Left ventricle myocardium inferior (tissue), 1 donor: ENCODE measurements at regions not wholly inside any gene's neighbourhood (a gene's known extent, or its start where the extent isn't known, plus 50 kb on each side); places are given as distances from the start of the nearest gene placed in this dataset.

Experiments used
- DNase-seq: peaks from one replicate; pipeline ENCODE4 v3.0.0-alpha.2; 2020
- H3K27ac ChIP-seq: fragments of 200-600 bp; replicated peaks from 2 replicates; pipeline ENCODE4 v1.8.0; 2021
- H3K27me3 ChIP-seq: fragments of 200-600 bp; 2 replicates; pipeline ENCODE4 v1.8.0; 2021; ENCODE audit warnings: low read depth
- H3K36me3 ChIP-seq: fragments of 200-600 bp; 2 replicates; pipeline ENCODE4 v1.8.0; 2021
- H3K4me1 ChIP-seq: fragments of 200-600 bp; 2 replicates; pipeline ENCODE4 v1.8.0; 2021
- H3K4me3 ChIP-seq: fragments of 200-600 bp; 2 replicates; pipeline ENCODE4 v1.8.0; 2021; ENCODE audit warnings: mild to moderate bottlenecking, moderate library complexity
- H3K9me3 ChIP-seq: fragments of 200-600 bp; replicated peaks from 2 replicates; pipeline ENCODE4 v1.8.0; 2021
- CTCF ChIP-seq: fragments of 200-600 bp; IDR thresholded peaks from 2 replicates; pipeline ENCODE4 v1.8.0; 2021; ENCODE audit warnings: antibody characterized with exemption, mild to moderate bottlenecking, borderline replicate concordance
- intact Hi-C: fragments of 100-400 bp; cut with micrococcal nuclease; formaldehyde crosslinking; loops from one replicate; pipeline ENCODE4 v1.11.0; 2022
- donor health status: DM: no; HTN: yes; CAD: no; lungs with severe emphysema.

- Histone ChIP-seq H3K9me3 (peaks cover 7% of the 10 kb centered on the region), H3K4me1 (no peaks in the 10 kb centered on the region), H3K27ac (no peak overlapping the region), H3K36me3 (no peaks in the 10 kb centered on the region), H3K27me3 (no peaks in the 10 kb centered on the region), H3K4me3 (no peak overlapping the region)
- no peak for TF ChIP-seq CTCF
- intact Hi-C loops = no loop called here
- no peak for DNase-seq
These were observed 241.7 kb upstream of the SUCLG2 start for GRCh38 chr3:67896130-67896529.

- Histone ChIP-seq H3K4me1 (no peaks in the 10 kb centered on the region), H3K9me3 (peaks cover 22% of the 10 kb centered on the region), H3K36me3 (no peaks in the 10 kb centered on the region), H3K27ac (no peak overlapping the region), H3K4me3 (no peak overlapping the region), H3K27me3 (no peaks in the 10 kb centered on the region)
- DNase-seq = no peak
- no peak for TF ChIP-seq CTCF
- intact Hi-C loops = no loop called here
These were observed 240.1 kb upstream of the SUCLG2 start for GRCh38 chr3:67894510-67894909.

- intact Hi-C loops = no loop called here
- H3K4me3 ChIP-seq = no peak overlapping the region
- TF ChIP-seq CTCF = no peak
These were observed 229.9 kb upstream of the SUCLG2 start for GRCh38 chr3:67884345-67884744.

GRCh38 chr3:67883766-67884165 lies 229.4 kb upstream of the SUCLG2 start:
- peaks cover 6% of the 10 kb centered on the region for H3K9me3 ChIP-seq
- no peaks in the 10 kb centered on the region for H3K27me3 ChIP-seq
- no peak for DNase-seq
- H3K36me3 ChIP-seq = no peaks in the 10 kb centered on the region
- H3K27ac ChIP-seq = no peak overlapping the region
- H3K4me3 ChIP-seq = no peak overlapping the region
- H3K4me1 ChIP-seq = no peaks in the 10 kb centered on the region
- TF ChIP-seq CTCF = no peak
- intact Hi-C loops = no loop called here

More at GRCh38 chr3:67884345-67884744, 229.9 kb upstream of the SUCLG2 start:
- H3K36me3 ChIP-seq = no peaks in the 10 kb centered on the region
- H3K27me3 ChIP-seq = no peaks in the 10 kb centered on the region
- no peak for DNase-seq
- no peak overlapping the region for H3K27ac ChIP-seq
- H3K4me1 ChIP-seq = no peaks in the 10 kb centered on the region
- H3K9me3 ChIP-seq = peaks cover 12% of the 10 kb centered on the region

GRCh38 chr3:67882981-67883380 lies 228.6 kb upstream of the SUCLG2 start:
- Histone ChIP-seq H3K4me1 (no peaks in the 10 kb centered on the region), H3K9me3 (no peaks in the 10 kb centered on the region), H3K27me3 (no peaks in the 10 kb centered on the region), H3K36me3 (no peaks in the 10 kb centered on the region), H3K4me3 (no peak overlapping the region), H3K27ac (no peak overlapping the region)
- intact Hi-C loops = no loop called here
- DNase-seq = no peak
- TF ChIP-seq CTCF = no peak

GRCh38 chr3:67876261-67876660 lies 221.8 kb upstream of the SUCLG2 start:
- no peaks in the 10 kb centered on the region for H3K9me3 ChIP-seq
- no peak overlapping the region for H3K4me3 ChIP-seq
- H3K4me1 ChIP-seq = no peaks in the 10 kb centered on the region
- no peak for TF ChIP-seq CTCF
- intact Hi-C loops = no loop called here
- no peak for DNase-seq
- no peaks in the 10 kb centered on the region for H3K27me3 ChIP-seq
- H3K27ac ChIP-seq = no peak overlapping the region
- no peaks in the 10 kb centered on the region for H3K36me3 ChIP-seq
